Lower lobe of right lung (tissue), 2 donors: ENCODE measurements at regions not wholly inside any gene's neighbourhood (a gene's known extent, or its start where the extent isn't known, plus 50 kb on each side); places are given as distances from the start of the nearest gene placed in this dataset.
A peak's percentile ranks its signal among the peaks of the same experiment; 100 is the strongest.
"Not testable (repeated sequence)": the region's sequence is repeated elsewhere in the genome, so short reads cannot be mapped to it uniquely, and the experiment has no call there.

Source experiments
- ATAC-seq, 2 donors: fragments of 200-7000 bp; cut with Tn5 transposase; one replicate each; pipeline ENCODE4 v1.9.1; 2020 to 2022; ENCODE audit warnings: mild to moderate bottlenecking in 2 of 2, moderate library complexity in 2 of 2
- DNase-seq: peaks from one replicate; pipeline ENCODE4 v3.0.0-alpha.2; 2020
- H3K27ac ChIP-seq: fragments of 200-600 bp; one replicate; pipeline ENCODE4 v1.8.0; 2022
- H3K27me3 ChIP-seq: fragments of 200-600 bp; one replicate; pipeline ENCODE4 v1.8.0; 2022; ENCODE audit warnings: low read depth
- H3K36me3 ChIP-seq: fragments of 200-600 bp; one replicate; pipeline ENCODE4 v1.8.0; 2022; ENCODE audit warnings: mild to moderate bottlenecking
- H3K4me1 ChIP-seq: fragments of 200-600 bp; one replicate; pipeline ENCODE4 v1.8.0; 2022
- H3K4me3 ChIP-seq: fragments of 200-600 bp; one replicate; pipeline ENCODE4 v1.8.0; 2022; ENCODE audit warnings: mild to moderate bottlenecking
- H3K9me3 ChIP-seq: fragments of 200-600 bp; one replicate; pipeline ENCODE4 v1.8.0; 2022
- CTCF ChIP-seq: fragments of 200-600 bp; IDR thresholded peaks from one replicate; pipeline ENCODE4 v1.8.0; 2022; ENCODE audit warnings: antibody characterized with exemption, mild to moderate bottlenecking
- intact Hi-C: fragments of 100-400 bp; cut with DNase I; formaldehyde crosslinking; loops from one replicate; pipeline ENCODE4 v1.11.0; 2022
- donor health status: DM: no; HTN: yes; CAD: no; lungs with severe emphysema.

GRCh38 chr13:99756281-99756680 lies 215.3 kb downstream of the ZIC5 start:
- no peaks in the 10 kb centered on the region for H3K36me3 ChIP-seq
- no peaks in the 10 kb centered on the region for H3K27me3 ChIP-seq
- DNase-seq (no peak), ATAC-seq (no peak)
- H3K9me3 ChIP-seq, result peaks cover 7% of the 10 kb centered on the region
- no peaks in the 10 kb centered on the region for H3K4me1 ChIP-seq
- no peak overlapping the region for H3K4me3 ChIP-seq
- H3K27ac ChIP-seq, result no peak overlapping the region
- TF ChIP-seq CTCF, result no peak
- intact Hi-C loops, result no loop called here

GRCh38 chr13:99754750-99755149 lies 216.8 kb downstream of the ZIC5 start:
- H3K27ac ChIP-seq, H3K4me3 ChIP-seq, H3K36me3 ChIP-seq, ATAC-seq, H3K9me3 ChIP-seq, H3K4me1 ChIP-seq, H3K27me3 ChIP-seq, intact Hi-C loops, DNase-seq: not testable (repeated sequence)

GRCh38 chr13:99752373-99752772 lies 219.2 kb downstream of the ZIC5 start:
- no peak for TF ChIP-seq CTCF
- intact Hi-C loops, result no loop called here
- DNase-seq, result no peak

GRCh38 chr13:99751517-99752199 lies 219.9 kb downstream of the ZIC5 start:
- intact Hi-C loops, result no loop called here
- H3K27me3 ChIP-seq, result no peaks in the 10 kb centered on the region
- H3K27ac ChIP-seq, result no peak overlapping the region
- no peaks in the 10 kb centered on the region for H3K4me1 ChIP-seq
- TF ChIP-seq CTCF, result no peak
- DNase-seq, result no peak
- ATAC-seq, result no peak
- H3K9me3 ChIP-seq, result no peaks in the 10 kb centered on the region
- no peak overlapping the region for H3K4me3 ChIP-seq
- H3K36me3 ChIP-seq, result no peaks in the 10 kb centered on the region

More at GRCh38 chr13:99752373-99752772, 219.2 kb downstream of the ZIC5 start:
- H3K4me1 ChIP-seq, result no peaks in the 10 kb centered on the region
- no peaks in the 10 kb centered on the region for H3K36me3 ChIP-seq
- no peak overlapping the region for H3K27ac ChIP-seq
- H3K27me3 ChIP-seq, result no peaks in the 10 kb centered on the region
- no peaks in the 10 kb centered on the region for H3K9me3 ChIP-seq
- no peak overlapping the region for H3K4me3 ChIP-seq
- peak in 1 of 2 donors; percentile 13 for ATAC-seq

- Histone ChIP-seq H3K9me3 (no peaks in the 10 kb centered on the region), H3K4me3 (no peak overlapping the region), H3K4me1 (no peaks in the 10 kb centered on the region), H3K27ac (no peak overlapping the region), H3K27me3 (no peaks in the 10 kb centered on the region), H3K36me3 (no peaks in the 10 kb centered on the region)
- no peak for ATAC-seq
- no peak for TF ChIP-seq CTCF
- no peak for DNase-seq
- intact Hi-C loops, result no loop called here
Observed at GRCh38 chr13:99750951-99751350, 220.6 kb downstream of the ZIC5 start.

GRCh38 chr13:99749271-99750019 lies 222.1 kb downstream of the ZIC5 start:
- H3K4me3 ChIP-seq, result no peak overlapping the region
- DNase-seq (no peak), ATAC-seq (no peak)
- no peaks in the 10 kb centered on the region for H3K4me1 ChIP-seq
- intact Hi-C loops, result no loop called here
- no peak for TF ChIP-seq CTCF
- H3K27me3 ChIP-seq, result no peaks in the 10 kb centered on the region
- H3K27ac ChIP-seq, result no peak overlapping the region
- no peaks in the 10 kb centered on the region for H3K36me3 ChIP-seq
- H3K9me3 ChIP-seq, result no peaks in the 10 kb centered on the region
